Neural cell (in vitro differentiated cells): ENCODE measurements at regions not wholly inside any gene's neighbourhood (a gene's known extent, or its start where the extent isn't known, plus 50 kb on each side); places are given as distances from the start of the nearest gene placed in this dataset.

Experiments
- H2AFZ ChIP-seq: fragments of 200-600, 300-800 bp; sonication (generic), shearing (Covaris generic); 2 replicates; pipeline ENCODE4 v1.6.0; 2014; ENCODE audit warnings: low read depth, mild to moderate bottlenecking, antibody characterized with exemption, low read length, moderate library complexity
- H3F3A ChIP-seq: fragments of 200-600 bp; shearing (Covaris generic); 2 replicates; pipeline ENCODE4 v1.6.1; 2016; ENCODE audit warnings: mild to moderate bottlenecking, moderate library complexity, mixed read lengths, antibody characterized with exemption, low read length; ENCODE audit not compliant: insufficient read depth, poor library complexity, severe bottlenecking
- H3K27ac ChIP-seq: fragments of 200-600, 300-800 bp; sonication (generic), shearing (Covaris generic); 2 replicates; pipeline ENCODE4 v1.5.1; 2014; ENCODE audit warnings: mild to moderate bottlenecking, low read length, moderate library complexity
- H3K27me3 ChIP-seq: fragments of 300-800, 200-600 bp; sonication (generic), shearing (Covaris generic); 2 replicates; pipeline ENCODE4 v1.6.0; 2014; ENCODE audit warnings: mild to moderate bottlenecking, low read depth, low read length, moderate library complexity; ENCODE audit not compliant: insufficient read depth
- H3K36me3 ChIP-seq: fragments of 300-800, 200-600 bp; sonication (generic), shearing (Covaris generic); 2 replicates; pipeline ENCODE4 v1.5.1; 2014; ENCODE audit warnings: mild to moderate bottlenecking, antibody characterized with exemption, low read length, moderate library complexity; ENCODE audit not compliant: insufficient read depth
- H3K4me2 ChIP-seq: fragments of 300-800, 200-600 bp; sonication (generic), shearing (Covaris generic); 2 replicates; pipeline ENCODE4 v1.6.0; 2014; ENCODE audit warnings: mild to moderate bottlenecking, low read length
- H3K4me3 ChIP-seq: fragments of 300-800, 200-600 bp; sonication (generic), shearing (Covaris generic); 2 replicates; pipeline ENCODE4 v1.5.1; 2014; ENCODE audit warnings: mild to moderate bottlenecking, low read length, moderate library complexity
- H3K79me2 ChIP-seq: fragments of 200-600 bp; shearing (Covaris generic); replicated peaks from 2 replicates; pipeline ENCODE4 v1.6.0; 2014; ENCODE audit warnings: mild to moderate bottlenecking, low read length, moderate library complexity; ENCODE audit not compliant: insufficient read depth
- H3K9ac ChIP-seq: fragments of 300-800, 200-600 bp; sonication (generic), shearing (Covaris generic); 2 replicates; pipeline ENCODE4 v1.6.1; 2016; ENCODE audit warnings: mild to moderate bottlenecking, low read length, mixed read lengths
- H3K9me2 ChIP-seq: fragments of 200-600 bp; shearing (Covaris generic); 2 replicates; pipeline ENCODE4 v1.6.1; 2016; ENCODE audit warnings: mild to moderate bottlenecking, low read length, mixed read lengths; ENCODE audit not compliant: insufficient read depth
- H3K9me3 ChIP-seq: fragments of 200-600, 300-800 bp; sonication (generic), shearing (Covaris generic); 2 replicates; pipeline ENCODE4 v1.6.1; 2016; ENCODE audit warnings: mild to moderate bottlenecking, mixed run types, low read length, moderate library complexity, mixed read lengths
- H4K20me1 ChIP-seq: fragments of 200-600 bp; shearing (Covaris generic); 2 replicates; pipeline ENCODE4 v1.6.1; 2016; ENCODE audit warnings: mild to moderate bottlenecking, mixed run types; ENCODE audit not compliant: insufficient read depth
- CTCF ChIP-seq: fragments of 450-650 bp; IDR thresholded peaks from 2 replicates; pipeline ENCODE4 v1.5.1; 2014; ENCODE audit warnings: antibody characterized with exemption, mild to moderate bottlenecking, moderate library complexity; ENCODE audit not compliant: poor library complexity, severe bottlenecking
- EP300 ChIP-seq: fragments of 450-650 bp; conservative IDR thresholded peaks from 2 replicates; pipeline ENCODE4 v1.6.1; 2014; ENCODE audit warnings: antibody characterized with exemption, mild to moderate bottlenecking, moderate library complexity; ENCODE audit not compliant: poor library complexity, severe bottlenecking
- EZH2 ChIP-seq: fragments of 200-600, 300-800 bp; shearing (Covaris generic), sonication (generic); IDR thresholded peaks from 2 replicates; pipeline ENCODE4 v1.6.1; 2014; ENCODE audit warnings: antibody characterized with exemption, low read length, borderline replicate concordance, mild to moderate bottlenecking; ENCODE audit not compliant: insufficient read depth, poor library complexity, severe bottlenecking
- MXI1 ChIP-seq: fragments of 450-650 bp; conservative IDR thresholded peaks from 2 replicates; pipeline ENCODE4 v1.6.1; 2014; ENCODE audit warnings: antibody characterized with exemption, mild to moderate bottlenecking; ENCODE audit not compliant: poor library complexity, severe bottlenecking
- POLR2AphosphoS5 ChIP-seq: IDR thresholded peaks from 2 replicates; pipeline ENCODE4 v1.6.1; 2012
- RAD21 ChIP-seq: fragments of 450-650 bp; conservative IDR thresholded peaks from 2 replicates; pipeline ENCODE4 v1.6.1; 2014; ENCODE audit warnings: antibody characterized with exemption, mild to moderate bottlenecking, moderate library complexity
- REST ChIP-seq: IDR thresholded peaks from 2 replicates; pipeline ENCODE4 v1.6.1; 2012; ENCODE audit warnings: borderline replicate concordance
- SMC3 ChIP-seq: fragments of 450-650 bp; conservative IDR thresholded peaks from 2 replicates; pipeline ENCODE4 v1.6.1; 2014; ENCODE audit warnings: antibody characterized with exemption, mild to moderate bottlenecking, moderate library complexity; ENCODE audit not compliant: poor library complexity
- TAF1 ChIP-seq: IDR thresholded peaks from 2 replicates; pipeline ENCODE4 v1.6.1; 2012; ENCODE audit warnings: low read depth

- H4K20me1 ChIP-seq, result no peaks in the 10 kb centered on the region
- H3F3A ChIP-seq, result no peaks in the 10 kb centered on the region
- TF ChIP-seq SMC3, result no peak
- TF ChIP-seq MXI1, result no peak
- no peak for TF ChIP-seq RAD21
- TF ChIP-seq TAF1, result no peak
- TF ChIP-seq EP300, result no peak
- no peak for TF ChIP-seq EZH2
- H3K4me2 ChIP-seq, result no peak overlapping the region
- no peaks in the 10 kb centered on the region for H3K79me2 ChIP-seq
- H2AFZ ChIP-seq, result no peak overlapping the region
- H3K27ac ChIP-seq, result no peak overlapping the region
- H3K9ac ChIP-seq, result no peak overlapping the region
- no peaks in the 10 kb centered on the region for H3K9me2 ChIP-seq
- no peaks in the 10 kb centered on the region for H3K9me3 ChIP-seq
- no peak overlapping the region for H3K4me3 ChIP-seq
- no peaks in the 10 kb centered on the region for H3K36me3 ChIP-seq
- H3K27me3 ChIP-seq, result no peaks in the 10 kb centered on the region
These were observed 74.2 kb upstream of the SERTM1 start for GRCh38 chr13:36599641-36600040.

- H3K4me2 ChIP-seq, result no peak overlapping the region
- TF ChIP-seq MXI1 (no peak), RAD21 (no peak), CTCF (no peak), REST (no peak), SMC3 (no peak), POLR2AphosphoS5 (no peak), EP300 (no peak), EZH2 (no peak), TAF1 (no peak)
- H3K4me3 ChIP-seq, result no peak overlapping the region
- no peak overlapping the region for H3K27ac ChIP-seq
- no peaks in the 10 kb centered on the region for H4K20me1 ChIP-seq
- H3K36me3 ChIP-seq, result no peaks in the 10 kb centered on the region
- no peaks in the 10 kb centered on the region for H3K9me3 ChIP-seq
- H3K27me3 ChIP-seq, result no peaks in the 10 kb centered on the region
- H2AFZ ChIP-seq, result no peak overlapping the region
- H3K79me2 ChIP-seq, result no peaks in the 10 kb centered on the region
- H3K9me2 ChIP-seq, result no peaks in the 10 kb centered on the region
- no peak overlapping the region for H3K9ac ChIP-seq
- H3F3A ChIP-seq, result no peaks in the 10 kb centered on the region
These were observed 72.6 kb upstream of the SERTM1 start for GRCh38 chr13:36601186-36601585.

GRCh38 chr13:36606060-36606459 lies 67.8 kb upstream of the SERTM1 start:
- no peak overlapping the region for H3K9ac ChIP-seq
- no peaks in the 10 kb centered on the region for H3F3A ChIP-seq
- H3K9me3 ChIP-seq, result no peaks in the 10 kb centered on the region
- H3K36me3 ChIP-seq, result no peaks in the 10 kb centered on the region
- H2AFZ ChIP-seq, result no peak overlapping the region
- no peak overlapping the region for H3K4me3 ChIP-seq
- no peaks in the 10 kb centered on the region for H3K27me3 ChIP-seq
- H4K20me1 ChIP-seq, result no peaks in the 10 kb centered on the region
- H3K27ac ChIP-seq, result no peak overlapping the region
- no peaks in the 10 kb centered on the region for H3K79me2 ChIP-seq
- H3K9me2 ChIP-seq, result no peaks in the 10 kb centered on the region
- no peak for TF ChIP-seq TAF1
- no peak for TF ChIP-seq REST
- no peak for TF ChIP-seq POLR2AphosphoS5
- no peak for TF ChIP-seq EP300
- no peak for TF ChIP-seq SMC3
- TF ChIP-seq CTCF, result no peak
- H3K4me2 ChIP-seq, result no peak overlapping the region
